Cardiac fibroblast (primary cell): ENCODE measurements at regions not wholly inside any gene's neighbourhood (a gene's known extent, or its start where the extent isn't known, plus 50 kb on each side); places are given as distances from the start of the nearest gene placed in this dataset.

ENCODE experiments used
- DNase-seq, 2 donors: peaks; one replicate each; pipeline versions ENCODE4 v3.0.0 to v3.0.0-alpha.2; 2010; ENCODE audit warnings: low read depth in 2 of 2
- H3K4me3 ChIP-seq, 2 donors: replicated peaks in 1 of 2; 1 replicate in 1 of 2; 2 replicates in 1 of 2; pipeline ENCODE4 v1.5.1; 2011; ENCODE audit warnings: low read depth in 2 of 2, low read length in 2 of 2, mild to moderate bottlenecking in 2 of 2, moderate library complexity in 1 of 2
- CTCF ChIP-seq: IDR thresholded peaks from one replicate; pipeline ENCODE4 v1.5.1; 2011; ENCODE audit warnings: low read depth, mild to moderate bottlenecking, low read length, inconsistent platforms

DNA sequence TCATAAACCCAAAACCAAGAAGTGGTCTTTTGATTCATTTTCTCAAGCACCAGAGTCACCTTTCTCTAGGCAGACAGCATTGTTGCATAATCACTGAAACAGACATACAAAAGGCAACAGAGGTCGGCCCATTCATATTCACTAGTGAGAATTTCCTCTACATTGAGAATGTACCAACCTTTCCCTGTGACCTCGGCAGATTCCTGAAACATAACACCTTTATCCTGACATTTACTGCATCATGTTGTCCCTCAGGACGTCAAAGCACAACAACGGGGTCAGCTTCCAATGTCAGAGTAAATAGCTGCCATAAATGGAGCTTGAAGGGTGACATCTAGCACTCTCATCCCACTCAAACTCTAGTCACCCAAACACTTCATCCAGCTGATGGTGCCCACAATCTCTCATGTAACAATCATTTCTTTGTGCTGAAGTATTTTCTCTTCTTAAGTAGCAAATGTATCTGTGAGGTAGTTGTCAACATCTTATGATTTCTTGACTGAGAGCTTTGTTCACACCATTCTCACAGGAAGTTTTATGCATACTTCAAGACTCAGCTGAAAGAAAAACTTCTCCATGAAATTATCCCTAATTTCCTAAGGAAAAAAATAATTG is 802.6 kb upstream of the CHAC2 start:
- TF ChIP-seq CTCF = no peak

DNA sequence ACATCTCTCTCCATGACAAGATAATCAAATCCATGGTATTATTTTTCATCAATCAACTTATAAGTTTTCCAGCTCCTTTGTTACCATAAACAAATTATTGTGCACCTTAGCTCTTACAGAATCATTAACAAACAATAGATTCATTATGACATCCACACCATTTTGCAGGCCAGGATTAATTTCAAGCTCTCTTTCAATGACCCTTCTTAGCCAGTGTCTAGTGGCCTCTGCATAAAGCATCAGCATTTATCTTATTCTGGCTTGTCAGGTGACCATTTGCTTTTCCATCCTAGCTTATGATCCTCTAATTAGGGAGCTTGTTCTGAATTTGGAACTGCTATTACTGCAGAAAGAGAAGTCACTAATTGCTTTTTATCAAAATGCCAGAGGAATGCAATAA is 806.2 kb upstream of the CHAC2 start:
- no peak for DNase-seq
- TF ChIP-seq CTCF = no peak
- no peak overlapping the region for H3K4me3 ChIP-seq

More for the DNA sequence above, 802.6 kb upstream of the CHAC2 start:
- DNase-seq = no peak
- H3K4me3 ChIP-seq = no peak overlapping the region

- no peak for TF ChIP-seq CTCF
- DNase-seq = no peak
- H3K4me3 ChIP-seq = no peak overlapping the region
Measured at GRCh38 chr2:52960881-52961280, 806.7 kb upstream of the CHAC2 start.

- DNase-seq = no peak
- TF ChIP-seq CTCF = no peak
- H3K4me3 ChIP-seq = no peak overlapping the region
Measured at GRCh38 chr2:52959801-52960200, 807.8 kb upstream of the CHAC2 start.

DNA sequence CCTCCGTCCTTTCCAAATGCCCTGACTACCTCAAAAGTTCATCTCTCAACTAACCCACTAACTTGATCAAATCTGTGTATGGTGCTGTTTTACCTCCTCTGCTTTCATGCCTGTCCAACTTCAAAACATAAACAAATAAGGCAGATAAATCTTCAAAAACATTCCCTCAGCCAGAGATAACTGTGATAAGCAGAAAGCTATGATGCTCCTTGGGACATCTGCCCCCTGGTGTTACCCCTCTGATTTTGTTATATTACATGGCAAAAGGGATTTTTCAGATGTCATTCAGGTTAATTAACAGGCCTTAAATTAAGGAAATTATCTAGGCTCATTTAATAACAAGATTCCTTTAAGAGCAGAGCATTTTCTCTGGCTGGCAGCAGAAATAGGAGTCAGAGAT is 810.8 kb upstream of the CHAC2 start:
- DNase-seq = no peak
- no peak overlapping the region for H3K4me3 ChIP-seq
- no peak for TF ChIP-seq CTCF

DNA sequence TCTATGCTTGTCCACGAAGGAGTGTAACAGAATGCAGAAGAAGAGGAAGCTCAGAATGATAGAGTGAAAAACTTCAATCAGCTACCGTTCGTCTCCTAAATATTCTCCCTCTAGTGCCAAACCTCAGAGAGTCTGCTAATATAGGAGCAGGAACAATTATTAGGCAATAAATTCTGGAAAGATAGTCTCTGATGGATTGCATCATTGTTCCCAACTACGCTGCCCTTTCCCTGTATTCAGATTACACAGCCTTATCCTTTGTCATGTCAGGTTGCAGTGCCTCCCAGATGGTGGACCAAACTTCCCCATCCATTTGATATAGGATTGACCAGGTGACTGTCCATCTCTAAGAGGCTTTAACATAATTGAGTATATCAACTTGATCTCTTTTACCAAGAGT is 811.5 kb upstream of the CHAC2 start:
- H3K4me3 ChIP-seq = no peak overlapping the region
- no peak for TF ChIP-seq CTCF
- no peak for DNase-seq

DNA sequence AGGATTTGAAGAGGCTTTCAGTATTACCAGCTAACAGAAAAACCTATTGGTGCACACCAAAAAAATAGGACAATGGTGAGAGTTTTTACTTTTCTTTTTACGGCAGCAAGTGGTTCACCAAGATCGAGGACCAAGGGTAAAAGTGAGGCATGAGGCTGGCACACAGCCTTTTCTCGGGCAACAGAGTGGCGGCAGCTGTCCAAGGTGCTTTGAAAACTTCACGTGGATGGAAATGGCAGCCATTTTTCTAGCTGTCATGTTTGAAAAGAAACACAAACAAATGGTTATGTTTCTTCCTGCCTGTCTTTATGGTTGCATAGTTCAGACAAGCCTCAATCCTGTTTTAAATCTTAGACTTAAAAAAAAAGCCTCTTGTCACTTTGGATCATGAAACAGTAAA is 812.5 kb upstream of the CHAC2 start:
- H3K4me3 ChIP-seq = no peak overlapping the region
- TF ChIP-seq CTCF = no peak
- DNase-seq = no peak
